Activated B cell treated with CpG ODN at 0.5 μM for 24 hours (primary cell): ENCODE measurements at regions not wholly inside any gene's neighbourhood (a gene's known extent, or its start where the extent isn't known, plus 50 kb on each side); places are given as distances from the start of the nearest gene placed in this dataset.

Experiments used
- ATAC-seq: fragments of 200-7000 bp; cut with Tn5 transposase; one replicate; pipeline ENCODE4 v1.10.0; 2021; ENCODE audit warnings: low read depth, mild to moderate bottlenecking, moderate library complexity
- CTCF ChIA-PET: fragments of 350-600 bp; sonication (Branson Sonifier 250); formaldehyde crosslinking; loops from one replicate; lab custom pipeline; 2021; ENCODE audit warnings: antibody characterized with exemption; lab: Charles Lee
- POLR2A ChIA-PET: fragments of 350-600 bp; sonication (Branson Sonifier 250); formaldehyde crosslinking; loops from one replicate; lab custom pipeline; 2021; ENCODE audit warnings: antibody characterized with exemption; lab: Charles Lee
- DNase-seq: peaks from one replicate; pipeline ENCODE4 v3.0.0; 2022
- H3K27ac Mint-ChIP-seq: one replicate; pipeline ENCODE4 v1.8.0; 2020; ENCODE audit warnings: mixed read lengths
- H3K27me3 Mint-ChIP-seq: one replicate; pipeline ENCODE4 v1.8.0; 2021; ENCODE audit warnings: mixed read lengths
- H3K36me3 Mint-ChIP-seq: one replicate; pipeline ENCODE4 v1.8.0; 2021; ENCODE audit warnings: low read depth, mixed read lengths
- H3K4me1 Mint-ChIP-seq: one replicate; pipeline ENCODE4 v1.8.0; 2021; ENCODE audit warnings: mixed read lengths
- H3K4me3 Mint-ChIP-seq: one replicate; pipeline ENCODE4 v1.8.0; 2020; ENCODE audit warnings: mild to moderate bottlenecking, mixed read lengths
- H3K9me3 Mint-ChIP-seq: one replicate; pipeline ENCODE4 v1.8.0; 2020; ENCODE audit warnings: mixed read lengths
- intact Hi-C: fragments of 100-400 bp; cut with micrococcal nuclease; formaldehyde crosslinking; loops from one replicate; pipeline ENCODE4 v1.15.1; 2024
- TF ChIP-seq, protein P1 (sequence below): fragments of 200-600 bp; IDR thresholded peaks from one replicate; pipeline ENCODE4 v1.8.0; 2022; ENCODE audit warnings: antibody characterized with exemption, mild to moderate bottlenecking

DNA sequence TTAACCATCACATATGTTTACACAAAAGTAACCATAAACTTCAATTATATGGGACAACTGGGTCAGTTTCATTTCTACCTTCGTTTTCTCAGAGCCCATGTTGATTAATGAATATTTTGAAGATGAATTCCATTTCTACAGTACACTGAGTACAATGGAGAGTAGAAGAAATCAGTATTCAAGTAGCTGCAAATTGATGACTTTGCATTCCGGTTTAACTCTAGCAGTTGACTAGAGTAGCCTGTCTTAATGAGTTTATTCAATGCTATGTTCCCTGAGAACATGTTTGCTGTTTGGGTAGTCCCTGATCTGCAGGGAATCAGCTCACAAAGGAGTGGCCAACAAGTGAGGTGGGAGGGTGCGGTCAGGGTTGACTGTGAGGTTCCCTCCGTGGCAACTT, 168.3 kb downstream of the TRIML1 start:
- Mint-ChIP-seq H3K4me1 (no peaks in the 10 kb centered on the region), H3K27ac (no peak overlapping the region), H3K36me3 (no peaks in the 10 kb centered on the region), H3K9me3 (peaks cover 6% of the 10 kb centered on the region), H3K27me3 (no peaks in the 10 kb centered on the region), H3K4me3 (no peak overlapping the region)
- ATAC-seq: no peak
- ChIA-PET POLR2A (no interaction called here), CTCF (no interaction called here)
- intact Hi-C loops: no loop called here
- TF ChIP-seq, protein P1, sequence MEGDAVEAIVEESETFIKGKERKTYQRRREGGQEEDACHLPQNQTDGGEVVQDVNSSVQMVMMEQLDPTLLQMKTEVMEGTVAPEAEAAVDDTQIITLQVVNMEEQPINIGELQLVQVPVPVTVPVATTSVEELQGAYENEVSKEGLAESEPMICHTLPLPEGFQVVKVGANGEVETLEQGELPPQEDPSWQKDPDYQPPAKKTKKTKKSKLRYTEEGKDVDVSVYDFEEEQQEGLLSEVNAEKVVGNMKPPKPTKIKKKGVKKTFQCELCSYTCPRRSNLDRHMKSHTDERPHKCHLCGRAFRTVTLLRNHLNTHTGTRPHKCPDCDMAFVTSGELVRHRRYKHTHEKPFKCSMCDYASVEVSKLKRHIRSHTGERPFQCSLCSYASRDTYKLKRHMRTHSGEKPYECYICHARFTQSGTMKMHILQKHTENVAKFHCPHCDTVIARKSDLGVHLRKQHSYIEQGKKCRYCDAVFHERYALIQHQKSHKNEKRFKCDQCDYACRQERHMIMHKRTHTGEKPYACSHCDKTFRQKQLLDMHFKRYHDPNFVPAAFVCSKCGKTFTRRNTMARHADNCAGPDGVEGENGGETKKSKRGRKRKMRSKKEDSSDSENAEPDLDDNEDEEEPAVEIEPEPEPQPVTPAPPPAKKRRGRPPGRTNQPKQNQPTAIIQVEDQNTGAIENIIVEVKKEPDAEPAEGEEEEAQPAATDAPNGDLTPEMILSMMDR: no peak
- no peak for DNase-seq

GRCh38 chr4:188308142-188308541, 168.9 kb downstream of the TRIML1 start:
- H3K27me3 Mint-ChIP-seq: no peaks in the 10 kb centered on the region
- TF ChIP-seq, protein P1: no peak
- ATAC-seq (no peak), DNase-seq (no peak)
- H3K4me3 Mint-ChIP-seq: no peak overlapping the region
- intact Hi-C loops: no loop called here
- POLR2A ChIA-PET: no interaction called here
- no peak overlapping the region for H3K27ac Mint-ChIP-seq
- peaks cover 8% of the 10 kb centered on the region for H3K9me3 Mint-ChIP-seq
- CTCF ChIA-PET: no interaction called here
- no peaks in the 10 kb centered on the region for H3K4me1 Mint-ChIP-seq
- H3K36me3 Mint-ChIP-seq: no peaks in the 10 kb centered on the region

DNA sequence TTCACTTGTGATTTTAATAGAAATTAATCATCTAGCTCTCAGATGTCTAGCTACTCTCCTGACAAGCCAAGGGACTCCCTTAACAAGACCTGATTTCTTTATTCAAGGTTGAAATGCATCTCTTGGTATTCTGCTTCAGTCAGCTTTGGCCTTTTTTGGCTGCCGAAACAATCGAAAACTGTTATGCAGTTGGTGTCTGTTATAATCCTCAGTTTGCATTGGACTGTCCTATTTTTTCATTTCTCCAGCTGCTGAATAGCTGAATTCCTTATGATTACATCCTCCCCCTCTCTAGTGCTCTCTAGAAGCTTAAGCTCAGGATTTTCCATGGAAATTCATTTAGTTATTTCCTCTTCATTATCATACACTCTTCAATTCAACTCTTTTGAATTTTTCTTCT, 177.2 kb downstream of the TRIML1 start:
- no peak for DNase-seq
- no peak overlapping the region for H3K27ac Mint-ChIP-seq
- ChIA-PET CTCF (no interaction called here), POLR2A (no interaction called here)
- H3K36me3 Mint-ChIP-seq: no peaks in the 10 kb centered on the region
- intact Hi-C loops: no loop called here
- TF ChIP-seq, protein P1: no peak
- no peaks in the 10 kb centered on the region for H3K4me1 Mint-ChIP-seq
- H3K9me3 Mint-ChIP-seq: peaks cover 11% of the 10 kb centered on the region
- H3K4me3 Mint-ChIP-seq: no peak overlapping the region
- no peaks in the 10 kb centered on the region for H3K27me3 Mint-ChIP-seq
- no peak for ATAC-seq

DNA sequence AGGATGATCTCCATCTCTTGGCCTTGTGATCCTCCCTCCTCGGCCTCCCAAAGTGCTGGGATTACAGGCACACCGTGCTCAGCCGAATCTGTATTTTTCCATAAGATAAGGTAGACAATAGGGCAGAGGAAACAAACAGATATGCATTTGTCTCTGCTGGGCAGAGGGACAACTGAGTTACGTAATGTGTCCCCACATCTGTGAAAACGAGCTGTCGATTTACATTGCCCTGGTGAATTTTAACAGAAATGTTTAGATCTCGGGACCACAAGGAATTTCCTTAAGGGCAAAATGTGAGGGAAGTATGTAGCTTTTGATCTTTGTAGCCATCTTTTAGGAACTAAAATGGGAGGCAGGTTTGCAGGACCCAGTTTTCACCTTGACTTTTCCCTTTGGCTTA, 189.7 kb downstream of the TRIML1 start:
- intact Hi-C loops: no loop called here
- no peak overlapping the region for H3K4me3 Mint-ChIP-seq
- TF ChIP-seq, protein P1: no peak
- no peak for DNase-seq
- CTCF ChIA-PET: no interaction called here
- no peaks in the 10 kb centered on the region for H3K27me3 Mint-ChIP-seq
- no peak for ATAC-seq
- H3K4me1 Mint-ChIP-seq: no peaks in the 10 kb centered on the region
- H3K9me3 Mint-ChIP-seq: peaks cover 3% of the 10 kb centered on the region
- POLR2A ChIA-PET: no interaction called here
- no peak overlapping the region for H3K27ac Mint-ChIP-seq
- no peaks in the 10 kb centered on the region for H3K36me3 Mint-ChIP-seq

- no peak overlapping the region for H3K4me3 Mint-ChIP-seq
- H3K36me3 Mint-ChIP-seq: no peaks in the 10 kb centered on the region
- peaks cover 3% of the 10 kb centered on the region for H3K9me3 Mint-ChIP-seq
- H3K27me3 Mint-ChIP-seq: no peaks in the 10 kb centered on the region
- TF ChIP-seq, protein P1: no peak
- no peak overlapping the region for H3K27ac Mint-ChIP-seq
- intact Hi-C loops: no loop called here
- ATAC-seq (no peak), DNase-seq (no peak)
- POLR2A ChIA-PET: no interaction called here
- CTCF ChIA-PET: no interaction called here
- H3K4me1 Mint-ChIP-seq: no peaks in the 10 kb centered on the region
These were observed 190.3 kb downstream of the TRIML1 start for GRCh38 chr4:188329521-188329920.
